Fibroblast of lung (primary cell): ENCODE measurements at regions not wholly inside any gene's neighbourhood (a gene's known extent, or its start where the extent isn't known, plus 50 kb on each side); places are given as distances from the start of the nearest gene placed in this dataset.
"Not testable (repeated sequence)": the region's sequence is repeated elsewhere in the genome, so short reads cannot be mapped to it uniquely, and the experiment has no call there.

ENCODE experiments used
- DNase-seq, 2 donors: peaks; one replicate each; pipeline versions ENCODE4 v3.0.0 to v3.0.0-alpha.2; 2010; ENCODE audit warnings: low read depth in 2 of 2
- H2AFZ ChIP-seq: 2 replicates; pipeline ENCODE4 v1.5.1; 2012; ENCODE audit warnings: low read length, control low read depth, inconsistent platforms
- H3K27ac ChIP-seq: 2 replicates; pipeline ENCODE4 v1.5.1; 2011; ENCODE audit warnings: low read length, control low read depth; ENCODE audit not compliant: insufficient read depth
- H3K27me3 ChIP-seq: 2 replicates; pipeline ENCODE4 v1.5.1; 2011; ENCODE audit warnings: mild to moderate bottlenecking, low read length; ENCODE audit not compliant: control insufficient read depth, insufficient read depth
- H3K36me3 ChIP-seq: 2 replicates; pipeline ENCODE4 v1.5.1; 2011; ENCODE audit warnings: low read length; ENCODE audit not compliant: control insufficient read depth, insufficient read depth
- H3K4me1 ChIP-seq: 2 replicates; pipeline ENCODE4 v1.5.1; 2011; ENCODE audit warnings: low read length; ENCODE audit not compliant: control insufficient read depth, insufficient read depth; ENCODE audit errors: extremely low read depth
- H3K4me2 ChIP-seq: 2 replicates; pipeline ENCODE4 v1.5.1; 2011; ENCODE audit warnings: low read length, control low read depth; ENCODE audit not compliant: insufficient read depth; ENCODE audit errors: extremely low read depth
- H3K4me3 ChIP-seq, 4 experiments: fragments of 200-600 bp in 1 of 4; sonication (generic) in 1 of 4; replicated peaks in 1 of 4; 2 replicates each; pipeline ENCODE4 v1.5.1; 2011 to 2016; ENCODE audit warnings: low read length in 4 of 4, low read depth in 3 of 4, mild to moderate bottlenecking in 3 of 4, control low read depth in 2 of 4, inconsistent platforms in 1 of 4, mixed read lengths in 1 of 4; ENCODE audit not compliant: insufficient read depth in 1 of 4; ENCODE audit errors: control extremely low read depth in 1 of 4
- H3K79me2 ChIP-seq: 2 replicates; pipeline ENCODE4 v1.5.1; 2012; ENCODE audit warnings: mild to moderate bottlenecking, low read length, inconsistent platforms; ENCODE audit not compliant: control insufficient read depth, insufficient read depth
- H3K9ac ChIP-seq: 2 replicates; pipeline ENCODE4 v1.5.1; 2011; ENCODE audit warnings: mild to moderate bottlenecking, low read length, control low read depth; ENCODE audit not compliant: insufficient read depth
- H3K9me3 ChIP-seq: 2 replicates; pipeline ENCODE4 v1.5.1; 2012; ENCODE audit warnings: low read depth, low read length; ENCODE audit not compliant: control insufficient read depth, insufficient read depth
- H4K20me1 ChIP-seq: 2 replicates; pipeline ENCODE4 v1.5.1; 2011; ENCODE audit warnings: low read length; ENCODE audit not compliant: control insufficient read depth, insufficient read depth; ENCODE audit errors: extremely low read depth
- CTCF ChIP-seq, 2 donors: IDR thresholded peaks in 1 of 2; conservative IDR thresholded peaks in 1 of 2; 1 replicate in 1 of 2; 2 replicates in 1 of 2; pipeline ENCODE4 v1.5.1; 2011 to 2012; ENCODE audit warnings: low read length in 2 of 2, control low read depth in 1 of 2, inconsistent platforms in 1 of 2, low read depth in 1 of 2, mild to moderate bottlenecking in 1 of 2
- EZH2 ChIP-seq: IDR thresholded peaks from 2 replicates; pipeline ENCODE4 v1.5.1; 2012; ENCODE audit warnings: low read length, control low read depth, mild to moderate bottlenecking; ENCODE audit errors: missing control alignments

- Histone ChIP-seq H3K27me3 (no peaks in the 10 kb centered on the region), H3K4me1 (no peaks in the 10 kb centered on the region), H3K4me3 (no peak overlapping the region), H3K9me3 (no peaks in the 10 kb centered on the region), H3K27ac (no peak overlapping the region), H4K20me1 (no peaks in the 10 kb centered on the region), H3K79me2 (no peaks in the 10 kb centered on the region), H3K36me3 (no peaks in the 10 kb centered on the region), H3K9ac (no peak overlapping the region), H3K4me2 (no peak overlapping the region), H2AFZ (no peak overlapping the region)
- TF ChIP-seq CTCF (conservative IDR thresholded peaks at IDR 0.05 in 1 of 2, IDR thresholded peaks at IDR 0.05 in 1 of 2; ENCODE audit: low read depth in 1 of 2, low read length in 2 of 2): no peak
- TF ChIP-seq EZH2: no peak
- DNase-seq: no peak
Observed at GRCh38 chr5:154702477-154702876, 52.7 kb upstream of the LARP1 start.

GRCh38 chr5:154701725-154702124 lies 53.5 kb upstream of the LARP1 start:
- H3K4me1 ChIP-seq, H3K36me3 ChIP-seq, H2AFZ ChIP-seq, H3K79me2 ChIP-seq, H3K27ac ChIP-seq, H3K27me3 ChIP-seq, H3K4me3 ChIP-seq, H3K9me3 ChIP-seq, H4K20me1 ChIP-seq, H3K9ac ChIP-seq, H3K4me2 ChIP-seq: not testable (repeated sequence)
- DNase-seq: peak in 1 of 2 donors; percentile 43

GRCh38 chr5:154701181-154701580 lies 54.0 kb upstream of the LARP1 start:
- Histone ChIP-seq H3K4me1 (no peaks in the 10 kb centered on the region), H3K27me3 (no peaks in the 10 kb centered on the region), H2AFZ (no peak overlapping the region), H3K79me2 (no peaks in the 10 kb centered on the region), H4K20me1 (no peaks in the 10 kb centered on the region), H3K27ac (no peak overlapping the region), H3K36me3 (no peaks in the 10 kb centered on the region), H3K4me3 (no peak overlapping the region), H3K9ac (no peak overlapping the region), H3K4me2 (no peak overlapping the region), H3K9me3 (no peaks in the 10 kb centered on the region)
- TF ChIP-seq CTCF (conservative IDR thresholded peaks at IDR 0.05 in 1 of 2, IDR thresholded peaks at IDR 0.05 in 1 of 2; ENCODE audit: low read depth in 1 of 2, low read length in 2 of 2) (no peak), EZH2 (no peak)
- no peak for DNase-seq

- not testable (repeated sequence) for H3K79me2 ChIP-seq, H3K9ac ChIP-seq, H3K4me1 ChIP-seq
Observed at GRCh38 chr5:154700289-154700928, 54.8 kb upstream of the LARP1 start.

More at GRCh38 chr5:154700289-154700928, 54.8 kb upstream of the LARP1 start:
- not testable (repeated sequence) for H3K4me3 ChIP-seq, H2AFZ ChIP-seq, H3K4me2 ChIP-seq, H3K9me3 ChIP-seq, H4K20me1 ChIP-seq, H3K27ac ChIP-seq, DNase-seq, H3K27me3 ChIP-seq, H3K36me3 ChIP-seq
